ENCODE measurements at regions not wholly inside any gene's neighbourhood (a gene's known extent, or its start where the extent isn't known, plus 50 kb on each side); places are given as distances from the start of the nearest gene placed in this dataset.

- H3K4me3 ChIP-seq (ENCODE audit: control insufficient read depth, low read depth, low read length), result no peak overlapping the region
- TF ChIP-seq CTCF (IDR thresholded peaks at IDR 0.05; ENCODE audit: control insufficient read depth, insufficient read depth, low read depth, low read length, missing control alignments), result no peak
- no peak for DNase-seq (ENCODE audit: low read depth)
Measured at GRCh38 chr5:41575110-41575779, 64.8 kb upstream of the PLCXD3 start.

- no peak for DNase-seq (ENCODE audit: low read depth)
- TF ChIP-seq CTCF (IDR thresholded peaks at IDR 0.05; ENCODE audit: control insufficient read depth, insufficient read depth, low read depth, low read length, missing control alignments), result no peak
- H3K4me3 ChIP-seq (ENCODE audit: control insufficient read depth, low read depth, low read length), result no peak overlapping the region
Measured at GRCh38 chr5:41574391-41574790, 64.0 kb upstream of the PLCXD3 start.
